ENCODE measurements at regions not wholly inside any gene's neighbourhood (a gene's known extent, or its start where the extent isn't known, plus 50 kb on each side); places are given as distances from the start of the nearest gene placed in this dataset.

DNA sequence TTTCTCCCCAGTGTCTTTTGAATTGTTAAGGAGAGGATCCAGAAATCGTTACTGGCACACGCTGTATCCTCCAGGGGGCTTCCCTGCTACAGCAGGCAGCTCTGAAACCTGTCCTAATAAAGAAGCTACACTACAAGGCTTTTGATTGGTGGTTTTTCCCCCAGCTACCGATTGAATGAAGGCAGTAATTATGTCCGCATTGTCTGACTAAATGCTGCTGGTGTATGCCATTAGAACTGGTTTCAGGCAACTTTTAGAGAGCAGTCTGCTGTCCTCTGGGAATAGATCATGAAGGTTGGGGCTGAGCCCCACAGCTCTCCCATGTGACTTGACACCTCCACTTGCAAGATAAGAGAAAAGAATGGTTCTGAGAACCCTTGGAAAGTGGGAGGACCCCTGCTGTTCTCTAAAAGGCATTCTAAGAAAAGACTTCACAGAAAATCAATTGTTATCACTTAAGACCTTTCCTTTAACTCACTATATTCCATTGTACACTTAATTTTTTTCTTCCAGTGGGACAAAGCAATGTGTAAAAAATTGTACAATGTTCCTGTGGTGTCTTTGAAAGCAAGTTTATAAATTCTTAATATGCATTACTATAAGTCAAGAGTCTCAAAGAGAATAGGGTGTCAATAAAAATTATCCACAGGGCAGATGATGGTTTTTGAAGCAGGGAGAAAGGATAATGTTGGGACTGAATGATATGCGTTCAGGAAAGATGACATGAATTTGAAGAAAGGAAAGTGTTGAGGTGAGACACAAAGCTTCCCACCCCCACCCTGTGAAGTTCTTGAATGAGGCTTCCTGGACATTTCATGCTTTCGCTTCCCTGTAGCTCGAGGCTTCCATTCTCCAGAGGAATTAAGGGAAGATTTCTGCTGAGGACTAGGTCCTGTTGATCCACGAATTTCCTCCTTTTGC, 53.0 kb upstream of the DAZL start:
- DNase-seq (ENCODE audit: low read depth, low spot score), result peak; percentile 6
- peaks cover 2% of the 10 kb centered on the region for H3K27me3 Mint-ChIP-seq (ENCODE audit: low read depth)
- H3K4me1 Mint-ChIP-seq, result peaks cover 13% of the 10 kb centered on the region
- peak overlapping the region; percentile 22 for H3K4me3 Mint-ChIP-seq
- H3K9me3 Mint-ChIP-seq, result peaks cover 12% of the 10 kb centered on the region
- H3K36me3 Mint-ChIP-seq (ENCODE audit: low read depth), result no peaks in the 10 kb centered on the region
- TF ChIP-seq, protein P1, sequence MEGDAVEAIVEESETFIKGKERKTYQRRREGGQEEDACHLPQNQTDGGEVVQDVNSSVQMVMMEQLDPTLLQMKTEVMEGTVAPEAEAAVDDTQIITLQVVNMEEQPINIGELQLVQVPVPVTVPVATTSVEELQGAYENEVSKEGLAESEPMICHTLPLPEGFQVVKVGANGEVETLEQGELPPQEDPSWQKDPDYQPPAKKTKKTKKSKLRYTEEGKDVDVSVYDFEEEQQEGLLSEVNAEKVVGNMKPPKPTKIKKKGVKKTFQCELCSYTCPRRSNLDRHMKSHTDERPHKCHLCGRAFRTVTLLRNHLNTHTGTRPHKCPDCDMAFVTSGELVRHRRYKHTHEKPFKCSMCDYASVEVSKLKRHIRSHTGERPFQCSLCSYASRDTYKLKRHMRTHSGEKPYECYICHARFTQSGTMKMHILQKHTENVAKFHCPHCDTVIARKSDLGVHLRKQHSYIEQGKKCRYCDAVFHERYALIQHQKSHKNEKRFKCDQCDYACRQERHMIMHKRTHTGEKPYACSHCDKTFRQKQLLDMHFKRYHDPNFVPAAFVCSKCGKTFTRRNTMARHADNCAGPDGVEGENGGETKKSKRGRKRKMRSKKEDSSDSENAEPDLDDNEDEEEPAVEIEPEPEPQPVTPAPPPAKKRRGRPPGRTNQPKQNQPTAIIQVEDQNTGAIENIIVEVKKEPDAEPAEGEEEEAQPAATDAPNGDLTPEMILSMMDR (conservative IDR thresholded peaks at IDR 0.05), result peak; percentile 45
- peak overlapping the region; percentile 84 for H3K27ac Mint-ChIP-seq (ENCODE audit: unreplicated experiment)

DNA sequence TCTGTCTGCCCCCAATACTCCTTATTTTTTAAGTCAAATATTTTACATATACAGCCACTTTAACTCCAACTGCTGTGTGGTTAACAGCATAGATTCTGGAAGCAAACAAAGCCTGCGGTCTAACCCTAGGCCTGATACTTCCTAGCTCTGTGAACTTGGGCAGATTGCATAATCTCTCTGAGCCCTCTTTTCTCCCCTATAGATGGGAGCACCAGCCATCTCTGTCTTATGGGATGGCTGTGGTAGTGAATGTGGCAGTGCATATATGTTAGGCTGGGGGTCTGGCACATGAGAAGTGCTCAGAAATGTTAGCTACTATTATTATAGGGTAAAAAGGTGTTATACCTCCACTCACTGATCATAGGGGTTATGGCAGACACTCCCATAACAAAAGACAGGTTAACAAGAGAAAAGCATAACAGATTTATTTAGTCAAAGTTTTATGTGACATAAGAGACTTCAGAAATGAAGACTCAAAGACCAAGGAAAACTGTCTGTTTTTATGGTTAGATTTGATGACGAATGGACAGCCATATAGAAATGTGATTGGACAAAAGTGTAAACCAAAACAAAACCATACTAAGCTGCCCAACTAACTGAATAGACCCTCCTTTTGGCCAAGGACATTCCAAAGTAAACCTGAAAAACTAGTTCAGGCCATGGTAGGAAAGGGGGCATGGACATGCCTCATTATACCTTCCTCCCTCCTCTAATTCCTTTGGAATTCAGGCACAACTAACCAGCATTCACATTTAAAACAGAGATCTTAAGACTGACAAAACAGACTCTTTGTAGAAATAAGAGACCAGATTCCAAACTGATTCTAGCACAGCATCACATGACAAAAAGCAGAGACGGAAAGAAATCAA, 53.9 kb upstream of the DAZL start:
- H3K27ac Mint-ChIP-seq (ENCODE audit: unreplicated experiment), result no peak overlapping the region
- H3K9me3 Mint-ChIP-seq, result peaks cover 12% of the 10 kb centered on the region
- peaks cover 8% of the 10 kb centered on the region for H3K27me3 Mint-ChIP-seq (ENCODE audit: low read depth)
- no peak for DNase-seq (ENCODE audit: low read depth, low spot score)
- H3K4me1 Mint-ChIP-seq, result peaks cover 13% of the 10 kb centered on the region
- TF ChIP-seq, protein P1 (conservative IDR thresholded peaks at IDR 0.05), result no peak
- no peak overlapping the region for H3K4me3 Mint-ChIP-seq
- no peaks in the 10 kb centered on the region for H3K36me3 Mint-ChIP-seq (ENCODE audit: low read depth)

DNA sequence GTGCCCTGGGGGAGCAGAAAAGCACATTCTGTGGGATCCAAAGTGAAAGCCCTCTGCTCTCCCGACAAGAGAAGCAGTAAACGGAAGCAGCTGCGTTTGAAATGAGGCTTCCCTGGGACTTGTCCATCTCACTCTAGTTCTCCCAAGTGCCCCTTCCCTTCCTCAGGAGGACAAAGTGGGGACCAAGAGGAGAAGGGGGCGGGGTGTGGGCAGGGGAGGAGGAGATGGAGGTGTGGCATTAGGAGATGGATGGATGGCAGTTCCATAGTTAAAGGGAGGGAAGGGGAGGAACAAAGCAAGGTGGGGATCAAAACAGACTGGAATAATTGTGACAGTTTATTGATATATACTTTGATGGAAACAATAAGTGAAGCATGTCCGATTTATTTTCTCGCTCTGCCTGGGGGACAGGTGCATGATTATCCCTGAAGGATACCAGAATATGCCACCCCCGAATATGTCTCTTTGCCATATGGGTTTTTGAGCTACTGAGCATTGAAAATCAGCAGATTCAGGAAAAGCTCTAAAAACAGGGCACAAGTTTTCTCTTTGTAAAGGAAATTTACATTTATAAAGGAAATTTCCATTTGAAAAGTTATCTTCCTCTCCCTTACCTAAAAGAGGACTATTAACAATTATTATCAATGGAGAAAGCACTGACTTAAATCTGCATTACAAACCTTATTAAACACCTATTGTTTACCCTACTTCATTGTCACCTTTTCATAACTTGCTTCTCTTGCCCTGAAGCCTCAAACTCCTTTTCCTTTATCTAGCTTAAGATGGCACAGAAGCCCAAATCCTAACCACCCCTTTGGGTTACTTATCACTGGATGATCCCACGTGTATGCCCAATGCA, 58.9 kb upstream of the DAZL start:
- no peak for DNase-seq (ENCODE audit: low read depth, low spot score)
- Mint-ChIP-seq H3K9me3 (peaks cover 12% of the 10 kb centered on the region), H3K4me3 (no peak overlapping the region), H3K27ac (ENCODE audit: unreplicated experiment) (no peak overlapping the region), H3K27me3 (ENCODE audit: low read depth) (peaks cover 6% of the 10 kb centered on the region), H3K36me3 (ENCODE audit: low read depth) (no peaks in the 10 kb centered on the region), H3K4me1 (peaks cover 7% of the 10 kb centered on the region)
- TF ChIP-seq, protein P1 (conservative IDR thresholded peaks at IDR 0.05), result no peak

DNA sequence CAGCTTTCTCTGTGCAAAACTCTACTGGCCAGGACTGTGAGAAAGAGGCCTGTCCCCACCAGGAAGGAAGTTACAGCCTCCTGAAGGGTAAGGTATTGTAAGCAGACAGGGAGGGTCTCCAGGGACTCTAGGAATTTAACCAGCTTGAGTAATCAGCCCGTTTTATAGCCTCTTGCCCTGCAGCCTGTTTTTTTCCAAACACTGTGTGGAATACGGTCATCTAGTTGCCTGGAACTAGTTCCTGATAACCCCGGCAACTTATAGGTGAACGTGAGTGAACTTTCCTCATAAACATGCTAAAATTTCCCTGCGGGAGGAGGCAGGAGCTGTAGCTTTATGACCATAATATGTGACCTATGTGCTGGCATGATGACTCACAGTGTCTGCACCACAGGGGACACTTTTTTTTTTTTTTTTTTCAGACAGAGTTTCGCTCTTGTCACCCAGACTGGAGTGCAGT, 60.1 kb upstream of the DAZL start:
- H3K4me1 Mint-ChIP-seq, result peaks cover 7% of the 10 kb centered on the region
- H3K4me3 Mint-ChIP-seq, result no peak overlapping the region
- peaks cover 12% of the 10 kb centered on the region for H3K9me3 Mint-ChIP-seq
- H3K36me3 Mint-ChIP-seq (ENCODE audit: low read depth), result no peaks in the 10 kb centered on the region
- H3K27ac Mint-ChIP-seq (ENCODE audit: unreplicated experiment), result no peak overlapping the region
- no peak for DNase-seq (ENCODE audit: low read depth, low spot score)
- peaks cover 6% of the 10 kb centered on the region for H3K27me3 Mint-ChIP-seq (ENCODE audit: low read depth)
- TF ChIP-seq, protein P1 (conservative IDR thresholded peaks at IDR 0.05), result no peak

DNA sequence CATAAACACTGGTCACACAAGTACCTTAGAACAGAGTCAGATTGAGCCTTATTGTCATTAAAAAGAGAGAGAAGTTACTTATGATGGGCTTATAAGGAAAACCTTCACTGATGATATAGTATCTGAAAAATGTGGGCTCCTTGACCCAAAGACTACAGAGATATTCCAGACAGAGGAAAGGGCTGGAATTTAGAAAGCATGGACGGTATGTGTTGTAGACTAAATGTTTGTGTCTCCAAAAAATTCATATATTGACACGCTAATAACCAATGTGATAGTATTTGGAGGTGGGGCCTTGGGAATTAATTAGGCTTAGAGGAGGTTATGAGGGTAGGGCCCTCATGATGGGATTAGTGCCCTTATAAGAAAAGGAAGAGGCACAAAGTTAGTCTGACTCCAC, 61.0 kb upstream of the DAZL start:
- H3K4me3 Mint-ChIP-seq, result no peak overlapping the region
- peaks cover 6% of the 10 kb centered on the region for H3K27me3 Mint-ChIP-seq (ENCODE audit: low read depth)
- H3K4me1 Mint-ChIP-seq, result peaks cover 7% of the 10 kb centered on the region
- no peak for DNase-seq (ENCODE audit: low read depth, low spot score)
- peaks cover 5% of the 10 kb centered on the region for H3K9me3 Mint-ChIP-seq
- no peaks in the 10 kb centered on the region for H3K36me3 Mint-ChIP-seq (ENCODE audit: low read depth)
- H3K27ac Mint-ChIP-seq (ENCODE audit: unreplicated experiment), result no peak overlapping the region
- TF ChIP-seq, protein P1 (conservative IDR thresholded peaks at IDR 0.05), result no peak

All from neural crest cell (in vitro differentiated cells).